HFFc6 (cell line): ENCODE measurements at regions not wholly inside any gene's neighbourhood (a gene's known extent, or its start where the extent isn't known, plus 50 kb on each side); places are given as distances from the start of the nearest gene placed in this dataset.

Experiments used
- DNase-seq: peaks from one replicate; pipeline ENCODE4 v3.0.0-alpha.2; 2018
- H3K27ac Mint-ChIP-seq: 2 replicates; pipeline ENCODE4 v1.8.0; 2020; ENCODE audit warnings: mild to moderate bottlenecking, mixed read lengths
- H3K27me3 Mint-ChIP-seq: 2 replicates; pipeline ENCODE4 v1.8.0; 2021; ENCODE audit warnings: mild to moderate bottlenecking, moderate library complexity, mixed read lengths; ENCODE audit not compliant: insufficient read depth
- H3K36me3 Mint-ChIP-seq: 2 replicates; pipeline ENCODE4 v1.8.0; 2021; ENCODE audit warnings: low read depth, mixed read lengths
- H3K4me1 Mint-ChIP-seq: 2 replicates; pipeline ENCODE4 v1.8.0; 2020; ENCODE audit warnings: low read depth, mixed read lengths
- H3K4me3 Mint-ChIP-seq: 2 replicates; pipeline ENCODE4 v1.8.0; 2020; ENCODE audit warnings: mild to moderate bottlenecking, moderate library complexity, mixed read lengths
- H3K9me3 Mint-ChIP-seq: 2 replicates; pipeline ENCODE4 v1.8.0; 2020; ENCODE audit warnings: mild to moderate bottlenecking, mixed read lengths
- CTCF ChIP-seq: fragments of 200-600 bp; sonication (generic); IDR thresholded peaks from 2 replicates; pipeline ENCODE4 v1.5.0; 2021; ENCODE audit warnings: antibody characterized with exemption, mild to moderate bottlenecking

- no peak for DNase-seq
- H3K27ac Mint-ChIP-seq = no peak overlapping the region
- H3K9me3 Mint-ChIP-seq = peaks cover 8% of the 10 kb centered on the region; the same call in 1 of the 2 replicates
- no peak overlapping the region for H3K4me3 Mint-ChIP-seq
- TF ChIP-seq CTCF = no peak
- no peaks in the 10 kb centered on the region for H3K27me3 Mint-ChIP-seq
- H3K36me3 Mint-ChIP-seq = no peaks in the 10 kb centered on the region
- no peaks in the 10 kb centered on the region for H3K4me1 Mint-ChIP-seq
Observed at GRCh38 chr14:45998554-45998953, 653.0 kb downstream of the RPL10L start.

- Mint-ChIP-seq H3K4me1 (no peaks in the 10 kb centered on the region), H3K4me3 (no peak overlapping the region), H3K27me3 (no peaks in the 10 kb centered on the region), H3K36me3 (no peaks in the 10 kb centered on the region), H3K27ac (no peak overlapping the region), H3K9me3 (peaks cover 30% of the 10 kb centered on the region)
- no peak for DNase-seq
- TF ChIP-seq CTCF = peak; percentile 69
Observed at GRCh38 chr14:45990252-45990651, 661.3 kb downstream of the RPL10L start.

- H3K27ac Mint-ChIP-seq = no peak overlapping the region
- no peaks in the 10 kb centered on the region for H3K36me3 Mint-ChIP-seq
- DNase-seq = no peak
- H3K27me3 Mint-ChIP-seq = no peaks in the 10 kb centered on the region
- no peaks in the 10 kb centered on the region for H3K4me1 Mint-ChIP-seq
- no peak overlapping the region for H3K4me3 Mint-ChIP-seq
- peaks cover 11% of the 10 kb centered on the region for H3K9me3 Mint-ChIP-seq
- no peak for TF ChIP-seq CTCF
Observed at GRCh38 chr14:45976001-45976400, 675.6 kb downstream of the RPL10L start.

- H3K9me3 Mint-ChIP-seq = peaks cover 22% of the 10 kb centered on the region
- H3K27ac Mint-ChIP-seq = no peak overlapping the region
- H3K27me3 Mint-ChIP-seq = no peaks in the 10 kb centered on the region
- H3K4me3 Mint-ChIP-seq = no peak overlapping the region
- no peak for DNase-seq
- no peak for TF ChIP-seq CTCF
- H3K36me3 Mint-ChIP-seq = no peaks in the 10 kb centered on the region
- H3K4me1 Mint-ChIP-seq = no peaks in the 10 kb centered on the region
Observed at GRCh38 chr14:45972416-45972815, 679.2 kb downstream of the RPL10L start.

DNA sequence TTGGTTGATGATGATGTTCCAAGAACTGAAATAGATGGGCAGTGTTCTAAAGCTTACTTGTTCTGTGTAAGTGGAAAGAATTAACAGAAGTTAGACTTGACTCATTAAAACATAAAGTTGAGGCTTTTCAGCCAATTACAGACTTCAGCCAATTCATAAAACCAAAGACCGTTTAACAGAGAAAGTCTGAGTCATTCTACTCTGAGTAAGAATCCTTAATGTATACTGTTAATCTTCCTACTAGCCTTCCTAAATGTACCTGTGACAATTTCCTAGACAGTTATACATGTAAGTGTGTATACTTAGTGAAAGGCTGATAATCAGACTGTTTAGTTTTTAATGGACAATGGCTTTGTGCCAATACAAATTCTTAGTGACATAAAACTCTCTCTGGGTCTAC, 681.0 kb downstream of the RPL10L start:
- TF ChIP-seq CTCF = no peak
- DNase-seq = no peak
- Mint-ChIP-seq H3K4me1 (no peaks in the 10 kb centered on the region), H3K27ac (no peak overlapping the region), H3K36me3 (no peaks in the 10 kb centered on the region), H3K9me3 (peaks cover 29% of the 10 kb centered on the region), H3K4me3 (no peak overlapping the region), H3K27me3 (no peaks in the 10 kb centered on the region)

- H3K9me3 Mint-ChIP-seq = peaks cover 35% of the 10 kb centered on the region
- no peaks in the 10 kb centered on the region for H3K4me1 Mint-ChIP-seq
- no peak for TF ChIP-seq CTCF
- no peaks in the 10 kb centered on the region for H3K36me3 Mint-ChIP-seq
- no peaks in the 10 kb centered on the region for H3K27me3 Mint-ChIP-seq
- H3K4me3 Mint-ChIP-seq = no peak overlapping the region
- no peak for DNase-seq
- no peak overlapping the region for H3K27ac Mint-ChIP-seq
Observed at GRCh38 chr14:45968037-45968436, 683.5 kb downstream of the RPL10L start.
